HL-60 (cell line): ENCODE measurements at regions not wholly inside any gene's neighbourhood (a gene's known extent, or its start where the extent isn't known, plus 50 kb on each side); places are given as distances from the start of the nearest gene placed in this dataset.

Experiments used
- DNase-seq, 2 experiments: peaks; one replicate each; pipeline ENCODE4 v3.0.0-alpha.2; 2010 to 2020; ENCODE audit warnings: low read depth in 1 of 2, low spot score in 1 of 2
- H3K27ac ChIP-seq: fragments of 250-450 bp; sonication (Bioruptor Pico); replicated peaks from 2 replicates; pipeline ENCODE4 v1.5.1; 2020; ENCODE audit warnings: mild to moderate bottlenecking, moderate library complexity
- H3K27me3 ChIP-seq: fragments of 250-450 bp; sonication (Bioruptor Pico); 2 replicates; pipeline ENCODE4 v1.5.1; 2021; ENCODE audit warnings: mild to moderate bottlenecking, moderate library complexity; ENCODE audit not compliant: insufficient read depth, poor library complexity, severe bottlenecking
- H3K4me3 ChIP-seq: replicated peaks from 2 replicates; pipeline ENCODE4 v1.5.1; 2011; ENCODE audit warnings: mild to moderate bottlenecking, control low read depth, low read length; ENCODE audit not compliant: insufficient read depth
- CTCF ChIP-seq: IDR thresholded peaks from one replicate; pipeline ENCODE4 v1.5.1; 2011; ENCODE audit warnings: low read length, control low read depth, inconsistent platforms; ENCODE audit not compliant: insufficient read depth
- GABPA ChIP-seq: IDR thresholded peaks from 2 replicates; pipeline ENCODE4 v1.6.1; 2012; ENCODE audit warnings: low read depth
- POLR2AphosphoS5 ChIP-seq: IDR thresholded peaks from 2 replicates; pipeline ENCODE4 v1.6.1; 2012; ENCODE audit warnings: low read depth
- REST ChIP-seq: IDR thresholded peaks from 2 replicates; pipeline ENCODE4 v1.6.1; 2012; ENCODE audit warnings: low read depth; ENCODE audit not compliant: insufficient replicate concordance
- SPI1 ChIP-seq: IDR thresholded peaks from 2 replicates; pipeline ENCODE4 v1.6.1; 2012; ENCODE audit warnings: low read depth, mild to moderate bottlenecking, borderline replicate concordance

DNA sequence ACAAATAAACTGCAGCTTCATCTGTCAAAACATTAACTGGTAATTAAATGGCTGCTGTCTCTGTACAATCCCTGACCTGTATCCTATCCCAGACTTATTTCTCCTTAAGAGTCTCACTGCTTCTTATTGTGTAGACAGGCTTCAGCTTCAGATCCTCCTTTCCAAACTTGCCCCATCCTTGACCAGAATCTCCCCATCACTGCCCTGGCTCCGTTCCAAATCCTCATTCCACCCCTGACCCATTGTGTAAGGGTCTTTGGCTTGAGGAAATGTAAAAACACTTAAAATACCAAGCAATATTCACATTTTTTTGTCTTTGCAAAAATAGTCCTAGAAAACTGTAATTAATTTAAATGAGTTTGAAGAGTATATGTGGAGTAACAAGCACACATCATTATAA, 152.6 kb upstream of the VEGFC start:
- Histone ChIP-seq H3K4me3 (no peak overlapping the region), H3K27me3 (no peaks in the 10 kb centered on the region), H3K27ac (no peak overlapping the region)
- no peak for DNase-seq
- TF ChIP-seq GABPA (no peak), POLR2AphosphoS5 (no peak), SPI1 (no peak), REST (no peak), CTCF (no peak)

DNA sequence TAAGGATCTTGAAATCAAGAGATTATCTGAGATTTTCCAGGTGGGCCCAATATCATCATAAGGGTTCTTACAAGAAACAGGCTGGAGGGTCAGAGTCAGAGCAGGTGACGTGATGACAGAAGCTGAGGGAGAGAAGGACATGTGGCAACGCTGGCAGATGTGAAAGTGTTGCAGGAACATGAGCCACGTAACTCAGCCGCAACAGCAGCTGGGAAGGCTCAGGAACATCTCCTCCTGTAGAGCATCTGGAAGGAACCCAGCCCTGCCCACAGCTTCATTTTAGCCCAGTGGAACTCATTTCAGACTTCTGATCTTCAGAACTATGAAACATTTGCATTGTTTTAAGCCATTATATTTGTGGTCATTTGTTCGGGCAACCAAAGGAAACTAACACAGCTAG, 156.3 kb upstream of the VEGFC start:
- no peak overlapping the region for H3K4me3 ChIP-seq
- DNase-seq: no peak
- H3K27ac ChIP-seq: no peak overlapping the region
- no peaks in the 10 kb centered on the region for H3K27me3 ChIP-seq
- no peak for TF ChIP-seq POLR2AphosphoS5
- no peak for TF ChIP-seq REST
- TF ChIP-seq SPI1: no peak
- TF ChIP-seq CTCF: no peak
- no peak for TF ChIP-seq GABPA

DNA sequence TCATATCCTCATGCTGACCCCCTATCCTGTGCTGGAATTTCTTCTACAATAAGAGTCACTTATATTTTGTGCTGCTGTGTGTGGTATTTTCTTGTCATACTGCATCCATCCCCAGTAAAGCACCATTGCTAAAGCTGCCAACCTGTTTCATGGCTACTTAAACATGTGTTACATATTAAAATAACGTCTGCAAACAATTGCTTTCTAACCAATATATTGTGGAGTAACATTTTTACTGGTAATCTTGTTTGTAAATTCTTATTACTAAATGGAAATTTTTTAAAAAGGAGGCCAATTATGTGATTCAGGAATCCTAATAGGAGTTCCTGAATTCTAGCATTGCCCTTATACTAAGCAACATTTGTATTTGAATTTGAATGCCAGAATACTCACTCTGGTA, 160.3 kb upstream of the VEGFC start:
- TF ChIP-seq REST: no peak
- no peak for TF ChIP-seq SPI1
- no peak for TF ChIP-seq GABPA
- TF ChIP-seq CTCF: no peak
- no peak for TF ChIP-seq POLR2AphosphoS5
- DNase-seq: no peak
- H3K4me3 ChIP-seq: no peak overlapping the region
- H3K27ac ChIP-seq: no peak overlapping the region
- H3K27me3 ChIP-seq: no peaks in the 10 kb centered on the region
